Astrocyte (in vitro differentiated cells and primary cell): ENCODE measurements at regions not wholly inside any gene's neighbourhood (a gene's known extent, or its start where the extent isn't known, plus 50 kb on each side); places are given as distances from the start of the nearest gene placed in this dataset.

ENCODE experiments used
- DNase-seq: peaks from one replicate; pipeline ENCODE4 v3.0.0-alpha.2; 2010; ENCODE audit warnings: low read depth
- FAIRE-seq: peaks from 2 replicates; lab custom pipeline; 2011; peaks lifted over from hg19 to GRCh38; lab: Jason Lieb, UNC
- H2AFZ ChIP-seq: 2 replicates; pipeline ENCODE4 v1.6.0; 2012; ENCODE audit warnings: low read depth, low read length, inconsistent platforms
- H3K27ac ChIP-seq: 2 replicates; pipeline ENCODE4 v1.5.1; 2011; ENCODE audit warnings: low read depth, low read length, inconsistent platforms
- H3K27me3 ChIP-seq: 2 replicates; pipeline ENCODE4 v1.6.0; 2011; ENCODE audit warnings: low read length, inconsistent platforms; ENCODE audit not compliant: insufficient read depth
- H3K36me3 ChIP-seq: 2 replicates; pipeline ENCODE4 v1.5.1; 2011; ENCODE audit warnings: low read length, inconsistent platforms; ENCODE audit not compliant: insufficient read depth
- H3K4me1 ChIP-seq: 2 replicates; pipeline ENCODE4 v1.5.1; 2011; ENCODE audit warnings: low read length, inconsistent platforms; ENCODE audit not compliant: insufficient read depth
- H3K4me2 ChIP-seq: 2 replicates; pipeline ENCODE4 v1.6.0; 2012; ENCODE audit warnings: low read length, inconsistent platforms
- H3K4me3 ChIP-seq: 2 replicates; pipeline ENCODE4 v1.5.1; 2011; ENCODE audit warnings: low read depth, mild to moderate bottlenecking, low read length, inconsistent platforms; ENCODE audit not compliant: insufficient read depth
- H3K79me2 ChIP-seq: 2 replicates; pipeline ENCODE4 v1.6.0; 2012; ENCODE audit warnings: mild to moderate bottlenecking, low read length, inconsistent platforms; ENCODE audit not compliant: insufficient read depth
- H3K9ac ChIP-seq: 2 replicates; pipeline ENCODE4 v1.6.0; 2012; ENCODE audit warnings: mild to moderate bottlenecking, low read length, inconsistent platforms
- H3K9me3 ChIP-seq: 2 replicates; pipeline ENCODE4 v1.5.1; 2012; ENCODE audit warnings: low read depth, mild to moderate bottlenecking, low read length, inconsistent platforms; ENCODE audit not compliant: insufficient read depth
- H4K20me1 ChIP-seq: 2 replicates; pipeline ENCODE4 v1.6.0; 2012; ENCODE audit warnings: low read length, inconsistent platforms; ENCODE audit not compliant: insufficient read depth
- H3K27ac Mint-ChIP-seq: one replicate; pipeline ENCODE4 v1.8.0; 2021; ENCODE audit warnings: mild to moderate bottlenecking, mixed read lengths; ENCODE audit not compliant: unreplicated experiment
- H3K27me3 Mint-ChIP-seq: one replicate; pipeline ENCODE4 v1.8.0; 2021; ENCODE audit warnings: low read depth, mixed read lengths; ENCODE audit not compliant: unreplicated experiment
- H3K36me3 Mint-ChIP-seq: one replicate; pipeline ENCODE4 v1.8.0; 2021; ENCODE audit warnings: low read depth, mixed read lengths; ENCODE audit not compliant: unreplicated experiment
- H3K4me1 Mint-ChIP-seq: one replicate; pipeline ENCODE4 v1.8.0; 2021; ENCODE audit warnings: low read depth, mixed read lengths; ENCODE audit not compliant: unreplicated experiment
- H3K4me3 Mint-ChIP-seq: one replicate; pipeline ENCODE4 v1.8.0; 2021; ENCODE audit warnings: mild to moderate bottlenecking, moderate library complexity, mixed read lengths; ENCODE audit not compliant: unreplicated experiment
- H3K9me3 Mint-ChIP-seq: one replicate; pipeline ENCODE4 v1.8.0; 2021; ENCODE audit warnings: mild to moderate bottlenecking, mixed read lengths; ENCODE audit not compliant: unreplicated experiment
- CTCF ChIP-seq: IDR thresholded peaks from 2 replicates; pipeline ENCODE4 v1.5.1; 2011; ENCODE audit warnings: low read depth, mild to moderate bottlenecking, inconsistent platforms, low read length, moderate library complexity; ENCODE audit not compliant: insufficient read depth
- EZH2 ChIP-seq: IDR thresholded peaks from 2 replicates; pipeline ENCODE4 v1.6.1; 2012; ENCODE audit warnings: mild to moderate bottlenecking, low read length, inconsistent platforms; ENCODE audit not compliant: insufficient read depth

GRCh38 chr12:63394983-63395382 lies 244.0 kb upstream of the AVPR1A start:
- Mint-ChIP-seq H3K27me3 (no peaks in the 10 kb centered on the region), H3K4me1 (peaks cover 8% of the 10 kb centered on the region), H3K36me3 (no peaks in the 10 kb centered on the region), H3K9me3 (peaks cover 8% of the 10 kb centered on the region), H3K27ac (no peak overlapping the region), H3K4me3 (no peak overlapping the region)
- Histone ChIP-seq H3K9me3 (peaks cover 6% of the 10 kb centered on the region), H3K4me3 (no peak overlapping the region), H3K36me3 (no peaks in the 10 kb centered on the region), H3K79me2 (no peaks in the 10 kb centered on the region), H3K9ac (no peak overlapping the region), H2AFZ (no peak overlapping the region), H3K4me1 (no peaks in the 10 kb centered on the region), H3K4me2 (no peak overlapping the region), H3K27me3 (no peaks in the 10 kb centered on the region), H3K27ac (no peak overlapping the region), H4K20me1 (no peaks in the 10 kb centered on the region)
- TF ChIP-seq CTCF: no peak
- TF ChIP-seq EZH2: no peak
- DNase-seq (no peak), FAIRE-seq (no peak)

- Histone ChIP-seq H3K9ac (no peak overlapping the region), H3K79me2 (no peaks in the 10 kb centered on the region), H3K4me1 (no peaks in the 10 kb centered on the region), H3K36me3 (no peaks in the 10 kb centered on the region), H3K4me3 (no peak overlapping the region), H3K27me3 (no peaks in the 10 kb centered on the region), H2AFZ (no peak overlapping the region), H4K20me1 (no peaks in the 10 kb centered on the region), H3K4me2 (no peak overlapping the region), H3K27ac (no peak overlapping the region), H3K9me3 (peaks cover 3% of the 10 kb centered on the region)
- no peak for TF ChIP-seq EZH2
- no peak for TF ChIP-seq CTCF
- Mint-ChIP-seq H3K36me3 (no peaks in the 10 kb centered on the region), H3K4me3 (no peak overlapping the region), H3K27ac (no peak overlapping the region), H3K4me1 (peaks cover 8% of the 10 kb centered on the region), H3K9me3 (peaks cover 8% of the 10 kb centered on the region), H3K27me3 (no peaks in the 10 kb centered on the region)
- DNase-seq (no peak), FAIRE-seq (no peak)
Observed at GRCh38 chr12:63394349-63394748, 243.3 kb upstream of the AVPR1A start.

GRCh38 chr12:63389211-63389610 lies 238.2 kb upstream of the AVPR1A start:
- Histone ChIP-seq H3K4me1 (no peaks in the 10 kb centered on the region), H3K36me3 (no peaks in the 10 kb centered on the region), H4K20me1 (no peaks in the 10 kb centered on the region), H3K9me3 (no peaks in the 10 kb centered on the region), H3K4me3 (no peak overlapping the region), H3K27me3 (no peaks in the 10 kb centered on the region), H3K79me2 (no peaks in the 10 kb centered on the region), H2AFZ (no peak overlapping the region), H3K4me2 (no peak overlapping the region), H3K9ac (no peak overlapping the region), H3K27ac (no peak overlapping the region)
- Mint-ChIP-seq H3K27ac (no peak overlapping the region), H3K4me3 (no peak overlapping the region), H3K36me3 (no peaks in the 10 kb centered on the region), H3K27me3 (peaks cover 3% of the 10 kb centered on the region), H3K4me1 (peaks cover 8% of the 10 kb centered on the region), H3K9me3 (peaks cover 2% of the 10 kb centered on the region)
- no peak for FAIRE-seq
- TF ChIP-seq CTCF: no peak
- no peak for TF ChIP-seq EZH2
- no peak for DNase-seq
